GM19467 (cell line): ENCODE measurements at regions not wholly inside any gene's neighbourhood (a gene's known extent, or its start where the extent isn't known, plus 50 kb on each side); places are given as distances from the start of the nearest gene placed in this dataset.
"Not testable (repeated sequence)": the region's sequence is repeated elsewhere in the genome, so short reads cannot be mapped to it uniquely, and the experiment has no call there.

ENCODE experiments used
- ATAC-seq: cut with Tn5 transposase; IDR thresholded peaks from one replicate; pipeline ENCODE4 v1.9.1; 2021; ENCODE audit warnings: mild to moderate bottlenecking, moderate library complexity; ENCODE audit not compliant: unreplicated experiment

DNA sequence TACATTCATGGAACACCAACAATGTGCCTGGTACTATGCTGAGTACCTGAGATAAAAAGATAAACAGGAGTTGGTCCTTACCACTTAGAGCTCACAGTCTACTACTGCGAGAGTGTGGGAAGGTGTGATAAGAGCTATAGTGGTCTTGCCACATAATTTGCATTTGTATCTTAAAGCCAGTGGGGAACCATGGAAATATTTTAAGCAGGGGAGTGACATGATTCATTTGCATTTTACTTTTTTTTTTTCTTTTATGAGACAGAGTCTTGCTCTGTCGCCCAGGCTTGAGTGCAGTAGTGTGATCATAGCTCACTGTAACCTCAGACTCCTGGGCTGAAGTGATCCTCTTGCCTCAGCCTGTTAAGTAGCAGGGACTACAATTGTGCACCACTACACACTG, 53.6 kb downstream of the SRGAP2 start:
- peak; percentile 89 for ATAC-seq

DNA sequence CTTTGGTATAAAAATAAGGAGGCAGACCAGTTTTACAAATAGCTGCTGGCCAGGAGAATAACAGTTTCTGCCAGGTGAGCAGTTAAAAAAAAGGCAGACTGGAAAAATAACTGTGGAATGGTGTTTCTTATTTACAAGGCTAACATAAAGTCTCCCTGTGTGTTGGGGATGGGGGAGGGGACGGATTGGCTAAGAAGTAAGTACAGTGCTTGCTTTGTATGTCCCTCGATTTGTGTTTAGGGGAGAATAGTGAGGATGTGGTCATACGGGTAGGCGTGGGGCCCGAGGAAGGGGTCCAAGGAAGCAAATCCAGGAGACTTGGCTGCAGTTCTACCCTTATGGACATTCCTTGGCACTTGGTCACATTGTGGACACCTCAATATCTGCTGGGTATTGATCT, 58.1 kb downstream of the SRGAP2 start:
- ATAC-seq = not testable (repeated sequence)

DNA sequence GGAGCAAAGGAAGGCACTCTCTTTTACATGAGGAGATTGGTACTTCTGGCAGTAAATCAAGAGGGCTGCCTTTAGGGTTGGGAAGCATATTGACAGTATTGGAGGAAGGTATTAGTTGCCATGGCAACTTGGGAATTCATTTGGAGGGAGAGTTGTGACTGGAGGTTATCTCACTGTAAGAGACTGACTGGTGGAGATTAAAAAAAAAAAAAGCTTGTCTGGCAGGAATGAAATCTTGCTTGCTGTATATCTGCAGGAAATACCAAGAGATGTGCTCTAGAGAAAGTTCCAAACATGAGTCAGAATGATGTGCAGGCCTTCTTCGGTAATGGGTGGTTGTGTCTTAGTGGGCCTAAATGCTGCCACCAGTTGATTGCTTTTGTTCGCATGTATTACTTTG, 59.1 kb downstream of the SRGAP2 start:
- ATAC-seq = not testable (repeated sequence)

DNA sequence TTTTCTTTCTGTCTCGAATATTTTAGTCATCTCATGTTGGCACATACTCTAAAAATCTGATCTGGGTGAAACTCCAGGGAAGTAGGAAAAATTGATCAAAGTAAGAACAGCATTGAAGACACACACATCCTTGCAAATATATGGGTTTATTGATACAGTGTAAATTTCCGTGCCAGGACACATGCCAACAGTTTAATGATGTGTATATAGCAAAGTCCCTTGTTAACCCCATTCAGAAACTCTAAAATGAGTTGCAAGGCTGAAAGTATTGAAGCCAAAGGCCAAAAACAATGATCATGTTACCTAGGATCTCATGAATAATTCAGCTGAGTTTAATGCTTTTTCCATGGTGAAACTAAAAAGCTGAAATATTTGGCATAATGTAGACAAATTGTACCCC, 61.6 kb downstream of the SRGAP2 start:
- not testable (repeated sequence) for ATAC-seq

DNA sequence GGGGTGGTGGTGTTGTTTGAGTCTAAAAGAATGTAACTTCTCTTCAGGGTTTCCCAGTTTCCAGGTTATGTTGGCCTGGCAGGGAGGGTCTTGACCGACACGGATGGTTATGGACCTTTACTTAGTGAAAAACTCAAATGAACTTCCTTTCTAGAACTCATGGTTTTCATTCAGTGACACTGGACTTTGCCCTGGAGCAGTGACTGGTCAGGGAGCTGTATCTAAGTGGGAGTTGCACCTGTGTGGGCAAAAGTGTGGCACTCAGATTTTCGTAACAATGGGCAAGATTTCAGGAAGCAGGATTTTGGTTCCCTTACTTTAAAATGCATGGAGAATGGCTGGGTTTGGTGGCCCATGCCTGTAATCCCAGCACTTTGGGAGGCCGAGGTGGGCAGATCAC, 67.8 kb downstream of the SRGAP2 start:
- not testable (repeated sequence) for ATAC-seq

DNA sequence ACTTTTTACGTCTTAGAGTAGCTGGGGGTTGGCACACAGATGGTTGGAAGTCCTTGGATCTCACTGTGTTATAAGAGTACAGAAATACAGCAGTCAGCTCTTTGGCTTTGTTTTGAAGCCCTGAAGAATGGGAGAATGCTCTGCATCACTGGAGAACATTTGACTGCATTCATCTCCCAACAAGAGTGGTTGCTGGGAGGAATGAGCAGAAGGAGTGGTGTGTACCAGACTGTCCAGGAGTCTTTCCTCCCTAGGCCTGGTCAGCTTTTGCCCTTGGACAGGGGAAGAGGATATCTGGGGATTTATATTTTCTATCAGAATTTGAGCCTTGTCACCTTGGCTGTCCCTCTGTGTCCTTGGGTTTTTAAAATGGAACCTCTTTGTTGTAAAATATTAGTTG, 69.8 kb downstream of the SRGAP2 start:
- not testable (repeated sequence) for ATAC-seq

DNA sequence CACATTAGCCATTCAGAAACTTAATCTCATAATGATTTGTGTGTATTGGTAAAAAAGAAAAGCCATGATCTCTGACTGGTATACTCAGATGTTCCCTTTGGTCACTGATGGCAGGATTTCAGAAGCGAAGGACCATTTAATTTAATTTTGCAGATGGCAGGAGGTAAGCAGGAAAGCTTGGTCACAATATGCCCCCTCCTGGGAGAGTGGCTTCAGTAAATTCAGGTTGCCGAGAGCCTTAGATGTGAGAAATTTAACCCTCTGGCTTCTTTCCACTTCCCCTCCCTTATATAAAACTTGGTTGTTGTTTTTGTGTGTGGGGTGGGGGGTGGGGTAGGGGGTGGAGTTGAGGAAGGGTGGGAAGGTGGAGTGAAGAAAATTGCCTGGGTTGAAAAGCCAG, 72.8 kb downstream of the SRGAP2 start:
- not testable (repeated sequence) for ATAC-seq

DNA sequence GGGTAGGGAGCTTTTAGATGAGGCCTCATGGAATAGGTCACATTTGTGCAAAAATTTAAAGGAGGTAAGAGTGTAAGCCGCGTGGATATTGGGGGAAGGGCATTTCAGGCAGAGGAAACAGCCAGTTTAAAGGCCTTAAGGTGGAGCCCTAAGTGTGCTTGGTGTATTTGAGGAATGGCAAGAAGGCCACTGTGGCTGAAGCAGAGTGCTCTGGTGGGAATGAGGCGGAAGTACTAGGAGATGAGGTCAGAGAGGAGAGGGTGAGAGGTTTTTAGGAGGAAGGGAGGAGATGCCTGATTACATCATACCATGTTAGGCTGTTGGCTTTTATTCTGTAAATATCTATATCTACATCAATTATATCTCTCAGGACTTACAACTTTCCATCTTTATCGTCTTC, 75.3 kb downstream of the SRGAP2 start:
- ATAC-seq = not testable (repeated sequence)

DNA sequence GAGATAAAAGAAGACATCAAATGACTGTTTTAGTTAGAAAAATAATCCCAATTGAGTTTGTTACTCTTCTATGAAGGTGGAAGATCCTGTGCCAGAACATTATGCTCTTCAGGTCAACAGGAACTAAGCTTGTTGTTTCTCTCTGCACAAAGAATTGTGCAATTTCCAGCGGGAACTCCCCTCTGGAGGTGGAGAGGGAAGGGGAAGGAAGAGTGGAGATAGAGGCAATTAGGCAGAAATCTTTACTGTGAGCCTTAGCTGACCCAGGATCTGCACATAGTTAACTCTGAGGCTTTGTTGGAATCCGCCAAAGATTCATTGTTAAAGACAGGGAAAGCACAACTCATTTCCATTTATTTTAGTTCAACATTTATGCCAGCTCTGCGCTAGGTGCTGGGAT, 77.3 kb downstream of the SRGAP2 start:
- ATAC-seq = not testable (repeated sequence)

DNA sequence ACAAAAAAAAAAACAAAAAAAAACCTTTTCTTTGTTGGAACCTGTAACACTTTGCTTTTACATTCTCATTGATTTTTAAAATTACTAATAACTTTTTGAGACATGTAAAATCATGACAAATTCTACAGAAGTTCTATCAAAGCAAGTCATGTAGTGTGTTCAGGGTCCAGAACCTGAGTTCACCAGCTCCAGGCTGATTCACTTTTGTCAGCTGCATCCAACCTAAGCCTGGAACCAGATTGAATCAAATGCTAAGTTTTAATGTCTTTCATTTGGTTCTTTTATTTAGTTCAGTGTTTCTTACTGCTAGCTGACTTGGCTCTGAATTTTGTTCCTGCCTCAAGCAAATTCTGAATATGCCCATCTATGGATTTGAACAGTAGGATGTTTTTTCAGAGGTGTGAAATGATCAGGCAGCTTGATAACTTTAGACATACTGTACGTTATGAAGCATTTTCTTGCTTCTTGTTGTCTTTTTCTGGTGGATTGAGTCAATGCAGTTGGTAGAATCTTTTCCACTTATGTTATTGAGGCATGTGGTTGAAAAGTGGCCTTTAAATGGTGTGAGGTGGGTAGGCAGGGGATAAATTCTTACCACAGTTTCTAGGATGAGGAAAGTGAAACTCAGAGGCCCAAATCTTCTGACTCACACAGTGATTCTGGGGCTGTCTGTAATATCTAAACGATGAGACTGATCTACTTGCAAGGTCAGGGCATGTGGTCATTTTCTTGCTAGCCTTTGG, 78.7 kb downstream of the SRGAP2 start:
- not testable (repeated sequence) for ATAC-seq

DNA sequence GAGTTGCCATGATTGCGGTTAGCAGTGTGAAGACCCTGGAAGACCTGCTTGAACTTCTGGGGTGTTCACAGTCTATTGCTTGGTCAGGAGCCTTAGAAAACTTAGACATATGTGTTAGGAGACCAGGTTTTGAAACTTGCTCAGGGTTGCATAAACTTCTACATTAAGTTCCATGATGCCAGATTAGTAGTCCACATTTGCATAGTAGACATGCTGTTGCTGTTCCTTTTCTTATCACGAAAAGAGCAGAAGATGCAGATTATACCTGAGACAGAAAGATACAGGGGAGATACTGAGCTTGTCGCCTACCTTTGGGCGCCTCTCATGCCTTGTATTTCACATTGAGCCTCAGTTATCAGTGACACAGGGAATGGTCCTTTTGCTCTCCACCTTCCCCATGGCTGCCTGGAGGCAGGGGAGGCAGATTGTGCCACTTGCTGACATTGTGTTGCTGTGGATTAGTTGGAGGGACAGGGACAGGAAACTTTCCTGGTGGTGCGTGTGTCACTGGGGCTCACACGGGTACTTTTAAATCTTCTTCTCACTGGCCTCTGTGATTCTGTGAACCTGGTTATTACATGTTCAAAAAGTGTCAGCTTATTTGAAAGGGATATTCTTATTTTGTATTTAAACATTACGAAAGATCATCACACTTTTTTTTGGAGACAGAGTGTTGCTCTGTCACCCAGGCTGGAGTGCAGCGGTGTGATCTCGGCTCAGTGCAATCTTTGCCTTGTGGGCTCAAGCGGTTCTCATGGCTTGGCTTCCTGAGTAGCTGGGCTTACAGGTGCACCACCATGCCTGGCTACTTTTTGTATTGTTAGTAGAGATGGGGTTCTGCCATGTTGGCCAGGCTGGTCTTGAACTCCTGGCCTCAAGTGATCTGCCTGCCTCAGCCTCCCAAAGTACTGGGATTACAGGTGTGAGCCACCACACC, 82.0 kb downstream of the SRGAP2 start:
- ATAC-seq = not testable (repeated sequence)

DNA sequence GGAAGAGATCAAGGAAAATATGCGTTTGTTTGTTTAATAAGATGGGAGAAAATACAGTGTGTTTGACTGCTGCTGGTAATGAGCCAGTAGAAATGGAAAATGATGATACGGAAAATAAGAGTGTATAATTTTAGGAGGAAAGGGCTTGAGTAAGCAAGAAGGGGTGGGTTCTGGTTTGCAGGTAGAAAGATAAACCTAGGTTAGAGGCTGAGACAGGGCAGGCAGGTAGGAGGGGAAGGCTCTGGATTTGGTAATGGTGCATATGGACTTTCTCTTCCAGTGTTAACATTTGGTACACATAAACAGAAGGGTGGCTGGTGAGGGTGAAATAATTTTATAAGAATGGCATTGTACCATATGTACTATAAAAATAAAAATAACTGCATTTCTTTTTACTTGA, 84.4 kb downstream of the SRGAP2 start:
- not testable (repeated sequence) for ATAC-seq

DNA sequence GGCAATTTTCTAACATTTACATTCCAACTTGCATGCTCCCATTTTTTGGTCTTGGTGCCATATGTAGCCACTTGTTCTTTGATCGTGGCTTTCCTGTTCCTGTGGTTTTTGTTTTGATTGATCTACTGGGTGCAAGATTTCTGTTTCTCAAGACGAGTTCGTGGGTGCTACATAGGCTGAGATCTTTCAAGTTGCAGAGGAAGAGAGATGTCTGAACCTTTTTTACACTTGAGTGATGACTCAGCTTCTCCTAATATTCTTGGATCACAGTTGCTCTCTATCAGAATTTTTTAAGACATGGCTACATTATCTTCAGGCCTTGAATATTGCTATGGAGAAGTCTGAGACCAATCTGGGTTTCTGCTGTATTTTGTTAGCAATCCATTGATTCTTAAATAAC, 85.1 kb downstream of the SRGAP2 start:
- ATAC-seq = not testable (repeated sequence)

DNA sequence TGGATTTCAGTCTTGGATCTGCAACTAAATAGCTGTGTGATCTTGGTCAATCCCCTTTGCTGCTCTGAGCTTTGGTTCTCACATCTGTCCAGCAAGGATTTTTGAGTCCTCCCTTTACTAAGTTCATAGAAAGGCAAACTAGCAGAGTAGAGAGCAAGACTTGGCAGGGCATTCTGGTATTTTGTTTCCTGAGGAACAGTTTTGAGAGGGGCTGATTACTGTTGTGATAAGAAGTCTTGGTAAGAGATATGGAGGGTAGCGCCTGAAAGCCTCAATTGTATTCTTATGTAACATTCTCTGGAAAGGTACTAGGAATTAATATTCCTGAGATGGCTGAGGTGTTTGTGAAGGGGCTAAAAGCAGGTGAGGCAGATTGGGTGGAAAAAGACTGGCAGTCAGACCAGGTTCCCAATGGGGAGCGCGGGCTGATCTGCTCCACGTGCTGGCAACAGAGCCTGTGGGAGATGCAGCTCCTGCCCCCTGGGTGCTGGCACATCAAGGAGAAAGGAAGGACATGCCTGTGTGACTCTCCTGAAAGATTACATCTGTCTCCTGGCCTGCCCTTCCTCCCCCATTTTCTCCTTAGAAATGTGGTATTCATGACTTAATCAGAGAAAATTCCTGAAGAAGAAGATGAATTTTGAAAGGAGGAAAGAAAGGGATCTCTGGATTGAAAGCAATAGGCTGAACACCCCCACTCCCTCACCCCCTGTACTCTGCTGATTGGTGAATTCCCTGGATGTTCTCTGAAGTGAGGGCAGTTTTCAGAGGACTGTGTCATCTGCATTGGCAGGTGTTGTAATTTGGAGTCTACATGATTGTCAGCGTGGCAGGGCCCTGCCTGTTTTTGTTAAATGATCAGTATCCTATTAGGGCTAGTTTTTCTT, 94.0 kb downstream of the SRGAP2 start:
- ATAC-seq = not testable (repeated sequence)

DNA sequence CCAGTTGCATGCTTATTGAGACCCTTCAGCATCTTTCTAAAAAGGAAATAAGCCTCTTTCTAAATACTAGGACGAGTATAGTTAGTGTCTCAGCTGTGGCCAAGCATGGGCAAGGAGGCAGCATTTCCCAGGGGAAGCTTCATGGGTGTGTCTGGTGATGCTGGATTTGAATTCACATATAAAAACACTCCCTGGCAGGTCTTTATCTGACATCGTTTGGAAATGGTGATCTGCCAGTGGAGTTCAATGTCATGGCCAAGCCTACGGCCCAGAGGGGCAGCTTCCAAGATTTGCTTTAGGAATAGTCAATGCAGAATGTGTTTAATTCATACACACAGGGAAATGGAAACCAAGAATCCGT, 94.7 kb downstream of the SRGAP2 start:
- ATAC-seq = not testable (repeated sequence)

DNA sequence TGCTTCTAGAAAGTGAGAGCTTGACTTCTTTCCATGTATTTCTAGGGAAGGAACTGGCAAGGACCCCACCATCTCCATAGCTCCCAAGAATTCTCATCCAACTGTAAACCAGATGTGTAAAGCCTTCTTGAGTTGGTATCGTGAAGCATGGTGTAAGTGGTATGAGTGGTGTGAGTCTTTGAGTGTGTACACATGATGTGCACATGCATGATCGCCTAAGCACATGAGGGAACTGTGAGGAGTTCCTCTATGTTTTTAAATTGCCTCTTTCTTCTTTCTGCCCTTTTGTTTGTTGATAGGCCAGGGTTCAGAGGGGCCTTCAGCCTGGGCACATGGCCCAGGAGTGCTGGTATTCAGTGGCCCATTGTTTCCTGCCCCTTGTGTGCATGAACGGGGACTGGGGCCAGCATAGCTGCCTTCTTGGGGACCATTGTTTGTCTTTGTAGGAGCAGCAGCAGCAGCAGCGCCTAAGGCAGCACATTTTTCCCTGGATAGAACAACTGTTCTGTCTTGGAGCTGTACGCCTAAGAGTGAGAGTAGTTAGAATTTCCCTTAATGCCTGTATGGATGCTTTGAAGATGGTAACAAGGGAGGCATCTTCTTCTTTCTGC, 95.9 kb downstream of the SRGAP2 start:
- not testable (repeated sequence) for ATAC-seq

DNA sequence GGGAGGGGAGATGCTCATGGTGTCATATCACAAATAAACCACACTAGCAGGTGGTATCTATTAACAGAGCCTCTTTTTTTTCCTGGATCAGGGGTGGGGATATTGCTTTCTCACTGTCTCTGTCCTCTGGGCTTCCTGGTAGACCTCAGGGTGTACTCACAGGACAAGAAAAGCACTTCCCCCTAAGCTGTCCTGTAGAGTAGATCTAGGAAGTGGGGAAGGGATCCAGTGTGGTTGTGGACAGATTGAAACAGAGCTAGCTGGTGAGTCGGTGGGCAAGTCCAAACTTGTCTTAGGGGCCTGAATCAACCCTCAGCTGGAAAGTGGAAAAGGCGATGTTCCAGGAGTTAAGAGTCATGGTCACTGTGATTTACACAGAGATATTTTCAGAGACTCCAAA, 96.6 kb downstream of the SRGAP2 start:
- ATAC-seq = not testable (repeated sequence)

DNA sequence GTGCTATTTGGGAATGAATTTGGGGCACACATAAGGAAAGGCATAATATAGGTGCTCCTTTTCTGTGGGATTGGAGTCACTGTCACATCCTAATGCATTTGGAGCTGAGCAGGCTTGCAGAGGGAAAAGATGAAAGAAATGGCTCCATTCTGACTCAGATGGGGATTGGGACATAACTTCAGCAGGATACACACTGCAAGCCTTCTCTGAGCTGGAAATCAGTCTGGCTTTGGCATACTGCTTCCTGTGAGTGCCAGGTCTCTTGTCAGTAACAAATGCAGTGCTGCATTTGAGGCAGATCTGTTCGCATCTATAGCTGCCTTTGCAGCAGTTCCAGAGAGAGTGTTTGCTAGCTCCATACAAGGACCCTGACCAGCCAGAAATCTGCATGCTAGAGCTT, 98.7 kb downstream of the SRGAP2 start:
- not testable (repeated sequence) for ATAC-seq

DNA sequence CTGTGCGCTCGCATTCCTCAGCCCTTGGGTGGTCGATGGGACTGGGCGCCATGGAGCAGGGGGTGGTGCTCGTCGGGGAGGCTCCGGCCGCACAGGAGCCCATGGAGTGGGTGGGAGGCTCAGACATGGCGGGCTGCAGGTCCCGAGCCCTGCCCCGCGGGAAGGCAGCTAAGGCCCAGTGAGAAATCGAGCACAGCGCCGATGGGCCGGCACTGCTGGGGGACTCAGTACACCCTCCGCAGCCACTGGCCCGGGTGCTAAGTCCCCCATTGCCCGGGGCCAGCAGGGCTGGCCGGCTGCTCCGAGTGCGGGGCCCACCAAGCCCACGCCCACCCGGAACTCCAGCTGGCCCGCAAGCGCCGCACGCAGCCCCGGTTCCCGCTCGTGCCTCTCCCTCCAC, 104.1 kb downstream of the SRGAP2 start:
- ATAC-seq = not testable (repeated sequence)

DNA sequence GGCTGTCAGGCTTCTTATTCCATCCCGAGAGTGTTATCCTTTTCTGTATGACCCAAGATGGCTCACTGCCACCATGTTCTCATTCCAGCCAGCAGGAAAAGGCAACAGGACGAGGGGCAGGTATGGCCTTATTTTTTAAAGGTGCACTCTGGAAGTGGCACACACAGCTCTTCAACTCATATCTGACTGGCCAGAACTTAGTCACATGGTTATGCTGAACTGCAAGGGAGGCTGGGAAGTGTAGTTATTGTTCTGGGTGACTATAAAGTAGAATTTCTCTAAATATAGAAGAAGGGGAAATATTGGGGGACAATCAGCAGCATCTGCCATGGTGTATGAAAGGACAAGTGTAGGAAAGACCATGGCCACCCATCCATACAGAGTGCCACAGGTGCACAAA, 107.6 kb downstream of the SRGAP2 start:
- ATAC-seq = not testable (repeated sequence)
